Cardiac muscle cell (in vitro differentiated cells and primary cell): ENCODE measurements at regions not wholly inside any gene's neighbourhood (a gene's known extent, or its start where the extent isn't known, plus 50 kb on each side); places are given as distances from the start of the nearest gene placed in this dataset.

Source experiments
- DNase-seq, 2 donors: peaks; one replicate each; pipeline versions ENCODE4 v3.0.0 to v3.0.0-alpha.2; 2010 to 2017; ENCODE audit warnings: low read depth in 1 of 2, low spot score in 1 of 2
- H3K27ac ChIP-seq: fragments of 200-600 bp; sonication (generic); 2 replicates; pipeline ENCODE4 v1.5.1; 2016
- H3K27me3 ChIP-seq: fragments of 200-600 bp; sonication (generic); 2 replicates; pipeline ENCODE4 v1.6.0; 2016; ENCODE audit warnings: control low read depth
- H3K36me3 ChIP-seq: fragments of 200-600 bp; sonication (generic); 2 replicates; pipeline ENCODE4 v1.5.1; 2016; ENCODE audit warnings: control low read depth
- H3K4me1 ChIP-seq: fragments of 200-600 bp; sonication (generic); 2 replicates; pipeline ENCODE4 v1.8.1; 2017; ENCODE audit warnings: low read depth, mild to moderate bottlenecking, mixed run types
- H3K4me3 ChIP-seq: fragments of 200-600 bp; sonication (generic); 2 replicates; pipeline ENCODE4 v1.5.1; 2016; ENCODE audit warnings: mild to moderate bottlenecking
- H3K9me3 ChIP-seq: fragments of 200-600 bp; sonication (generic); 2 replicates; pipeline ENCODE4 v1.5.1; 2017; ENCODE audit warnings: low read depth, mild to moderate bottlenecking, control low read depth
- CTCF ChIP-seq: IDR thresholded peaks from 2 replicates; pipeline ENCODE4 v1.5.1; 2012; ENCODE audit warnings: low read depth, mild to moderate bottlenecking, low read length

GRCh38 chr21:23633447-23633940 lies 1973.8 kb downstream of the MRPL39 start:
- Histone ChIP-seq H3K4me1 (no peaks in the 10 kb centered on the region), H3K36me3 (no peaks in the 10 kb centered on the region), H3K27me3 (no peaks in the 10 kb centered on the region), H3K9me3 (no peaks in the 10 kb centered on the region), H3K4me3 (no peak overlapping the region), H3K27ac (no peak overlapping the region)
- no peak for TF ChIP-seq CTCF
- no peak for DNase-seq

GRCh38 chr21:23624281-23624680 lies 1983.0 kb downstream of the MRPL39 start:
- Histone ChIP-seq H3K27ac (no peak overlapping the region), H3K9me3 (no peaks in the 10 kb centered on the region), H3K4me3 (no peak overlapping the region), H3K36me3 (no peaks in the 10 kb centered on the region), H3K27me3 (no peaks in the 10 kb centered on the region), H3K4me1 (no peaks in the 10 kb centered on the region)
- DNase-seq: no peak
- no peak for TF ChIP-seq CTCF

- Histone ChIP-seq H3K27me3 (no peaks in the 10 kb centered on the region), H3K36me3 (no peaks in the 10 kb centered on the region), H3K4me3 (no peak overlapping the region), H3K9me3 (no peaks in the 10 kb centered on the region), H3K4me1 (no peaks in the 10 kb centered on the region), H3K27ac (no peak overlapping the region)
- TF ChIP-seq CTCF: no peak
- no peak for DNase-seq
Measured at GRCh38 chr21:23613014-23613413, 1994.3 kb downstream of the MRPL39 start.

GRCh38 chr21:23612210-23612609 lies 1995.1 kb downstream of the MRPL39 start:
- no peak overlapping the region for H3K4me3 ChIP-seq
- no peak for DNase-seq
- H3K36me3 ChIP-seq: no peaks in the 10 kb centered on the region
- no peak for TF ChIP-seq CTCF
- H3K27ac ChIP-seq: no peak overlapping the region
- no peaks in the 10 kb centered on the region for H3K9me3 ChIP-seq
- H3K4me1 ChIP-seq: no peaks in the 10 kb centered on the region
- H3K27me3 ChIP-seq: no peaks in the 10 kb centered on the region

- Histone ChIP-seq H3K27me3 (no peaks in the 10 kb centered on the region), H3K36me3 (no peaks in the 10 kb centered on the region), H3K4me1 (no peaks in the 10 kb centered on the region), H3K27ac (no peak overlapping the region), H3K9me3 (no peaks in the 10 kb centered on the region), H3K4me3 (no peak overlapping the region)
- no peak for DNase-seq
- no peak for TF ChIP-seq CTCF
Measured at GRCh38 chr21:23607782-23608431, 1999.4 kb downstream of the MRPL39 start.
